ENCODE measurements at regions not wholly inside any gene's neighbourhood (a gene's known extent, or its start where the extent isn't known, plus 50 kb on each side); places are given as distances from the start of the nearest gene placed in this dataset.
A peak's percentile ranks its signal among the peaks of the same experiment; 100 is the strongest.

- Histone ChIP-seq H4K20me1 (ENCODE audit: insufficient read depth, low read length) (no peaks in the 10 kb centered on the region), H3K79me2 (ENCODE audit: low read length) (no peaks in the 10 kb centered on the region), H3K4me3 (ENCODE audit: low read length) (no peak overlapping the region), H3K27me3 (replicated peaks; ENCODE audit: insufficient read depth, low read length) (no peaks in the 10 kb centered on the region), H3K4me2 (ENCODE audit: low read depth, low read length) (no peak overlapping the region), H3K9me3 (replicated peaks; ENCODE audit: insufficient read depth, low read length) (no peaks in the 10 kb centered on the region), H3K27ac (ENCODE audit: low read length) (no peak overlapping the region), H3K9ac (ENCODE audit: low read length) (no peak overlapping the region), H3K9me2 (replicated peaks; ENCODE audit: insufficient read depth, low read length) (no peaks in the 10 kb centered on the region), H3K36me3 (replicated peaks; ENCODE audit: insufficient read depth, low read length) (no peaks in the 10 kb centered on the region), H2AFZ (ENCODE audit: low read length) (no peak overlapping the region), H3K4me1 (ENCODE audit: low read length) (no peaks in the 10 kb centered on the region), H3F3A (ENCODE audit: insufficient read depth, low read length) (no peaks in the 10 kb centered on the region)
- TF ChIP-seq EZH2 (optimal IDR thresholded peaks at IDR 0.05; ENCODE audit: low read depth, low read length) (no peak), EZH2phosphoT487 (IDR thresholded peaks at IDR 0.05; ENCODE audit: low read length) (no peak), CTCF (IDR thresholded peaks at IDR 0.05; ENCODE audit: low read length) (no peak)
- peak; percentile 17 for DNase-seq
Measured at GRCh38 chrX:147646949-147647723, 264.6 kb upstream of the FMR1 start.

- no peak overlapping the region for H2AFZ ChIP-seq (ENCODE audit: low read length)
- H3K9me3 ChIP-seq (replicated peaks; ENCODE audit: insufficient read depth, low read length): no peaks in the 10 kb centered on the region
- no peak overlapping the region for H3K9ac ChIP-seq (ENCODE audit: low read length)
- H3K9me2 ChIP-seq (replicated peaks; ENCODE audit: insufficient read depth, low read length): no peaks in the 10 kb centered on the region
- no peak for TF ChIP-seq CTCF (IDR thresholded peaks at IDR 0.05; ENCODE audit: low read length)
- no peak for TF ChIP-seq EZH2phosphoT487 (IDR thresholded peaks at IDR 0.05; ENCODE audit: low read length)
- no peak for TF ChIP-seq EZH2 (optimal IDR thresholded peaks at IDR 0.05; ENCODE audit: low read depth, low read length)
- no peaks in the 10 kb centered on the region for H3K27me3 ChIP-seq (replicated peaks; ENCODE audit: insufficient read depth, low read length)
- H3K27ac ChIP-seq (ENCODE audit: low read length): no peak overlapping the region
- no peak overlapping the region for H3K4me3 ChIP-seq (ENCODE audit: low read length)
- no peaks in the 10 kb centered on the region for H3K4me1 ChIP-seq (ENCODE audit: low read length)
- H3K36me3 ChIP-seq (replicated peaks; ENCODE audit: insufficient read depth, low read length): no peaks in the 10 kb centered on the region
- no peaks in the 10 kb centered on the region for H3K79me2 ChIP-seq (ENCODE audit: low read length)
- no peaks in the 10 kb centered on the region for H3F3A ChIP-seq (ENCODE audit: insufficient read depth, low read length)
- no peaks in the 10 kb centered on the region for H4K20me1 ChIP-seq (ENCODE audit: insufficient read depth, low read length)
- H3K4me2 ChIP-seq (ENCODE audit: low read depth, low read length): no peak overlapping the region
- DNase-seq: no peak
Measured at GRCh38 chrX:147675819-147676218, 235.9 kb upstream of the FMR1 start.

GRCh38 chrX:147679356-147680005 is 232.2 kb upstream of the FMR1 start:
- no peaks in the 10 kb centered on the region for H3K27me3 ChIP-seq (replicated peaks; ENCODE audit: insufficient read depth, low read length)
- no peaks in the 10 kb centered on the region for H3K79me2 ChIP-seq (ENCODE audit: low read length)
- no peaks in the 10 kb centered on the region for H3K9me3 ChIP-seq (replicated peaks; ENCODE audit: insufficient read depth, low read length)
- no peak overlapping the region for H3K4me2 ChIP-seq (ENCODE audit: low read depth, low read length)
- TF ChIP-seq EZH2phosphoT487 (IDR thresholded peaks at IDR 0.05; ENCODE audit: low read length): no peak
- no peak for TF ChIP-seq CTCF (IDR thresholded peaks at IDR 0.05; ENCODE audit: low read length)
- TF ChIP-seq EZH2 (optimal IDR thresholded peaks at IDR 0.05; ENCODE audit: low read depth, low read length): no peak
- H3K4me3 ChIP-seq (ENCODE audit: low read length): no peak overlapping the region
- no peaks in the 10 kb centered on the region for H3K4me1 ChIP-seq (ENCODE audit: low read length)
- H2AFZ ChIP-seq (ENCODE audit: low read length): no peak overlapping the region
- no peak for DNase-seq
- H4K20me1 ChIP-seq (ENCODE audit: insufficient read depth, low read length): no peaks in the 10 kb centered on the region
- H3K27ac ChIP-seq (ENCODE audit: low read length): no peak overlapping the region
- H3K9ac ChIP-seq (ENCODE audit: low read length): no peak overlapping the region
- no peaks in the 10 kb centered on the region for H3K9me2 ChIP-seq (replicated peaks; ENCODE audit: insufficient read depth, low read length)
- no peaks in the 10 kb centered on the region for H3F3A ChIP-seq (ENCODE audit: insufficient read depth, low read length)
- no peaks in the 10 kb centered on the region for H3K36me3 ChIP-seq (replicated peaks; ENCODE audit: insufficient read depth, low read length)

All from MM.1S (cell line).